ENCODE measurements at regions not wholly inside any gene's neighbourhood (a gene's known extent, or its start where the extent isn't known, plus 50 kb on each side); places are given as distances from the start of the nearest gene placed in this dataset.
"Not testable (repeated sequence)": the region's sequence is repeated elsewhere in the genome, so short reads cannot be mapped to it uniquely, and the experiment has no call there.

- not testable (repeated sequence) for TF ChIP-seq POLR2A (IDR thresholded peaks at IDR 0.05; ENCODE audit: low read depth, low read length); TAF1 (IDR thresholded peaks at IDR 0.05; ENCODE audit: borderline replicate concordance, low read depth, low read length)
These were observed 63.5 kb downstream of the TMEM121 start for GRCh38 chr14:105589926-105590185.
